H1 (cell line): ENCODE measurements at regions not wholly inside any gene's neighbourhood (a gene's known extent, or its start where the extent isn't known, plus 50 kb on each side); places are given as distances from the start of the nearest gene placed in this dataset.
A peak's percentile ranks its signal among the peaks of the same experiment; 100 is the strongest.

ENCODE experiments used
- CTCF ChIA-PET: fragments of 300-600 bp; sonication (Branson Sonifier 250); formaldehyde crosslinking; loops from one replicate; lab custom pipeline; 2021; ENCODE audit not compliant: partially characterized antibody; lab: Charles Lee
- POLR2A ChIA-PET: fragments of 300-600 bp; sonication (Branson Sonifier 250); formaldehyde crosslinking; loops from one replicate; lab custom pipeline; 2021; ENCODE audit warnings: inconsistent platforms; ENCODE audit not compliant: partially characterized antibody; lab: Charles Lee
- DNase-seq, 2 experiments: peaks; one replicate each; pipeline versions ENCODE4 v3.0.0 to v3.0.0-alpha.2; 2010 to 2022; ENCODE audit warnings: low spot score in 2 of 2, low read depth in 1 of 2, mixed read lengths in 1 of 2
- FAIRE-seq: peaks from 2 replicates; lab custom pipeline; 2011; peaks lifted over from hg19 to GRCh38; lab: Jason Lieb, UNC
- H2AFZ ChIP-seq: 2 replicates; pipeline ENCODE4 v1.8.1; 2012; ENCODE audit warnings: low read length, inconsistent platforms
- H2AK5ac ChIP-seq: 2 replicates; pipeline ENCODE4 v1.6.1; 2013; ENCODE audit warnings: low read depth, low read length
- H2BK120ac ChIP-seq: replicated peaks from 2 replicates; pipeline ENCODE3; 2013; ENCODE audit warnings: low read depth, low read length, inconsistent platforms
- H2BK12ac ChIP-seq: 2 replicates; pipeline ENCODE4 v1.6.1; 2013; ENCODE audit warnings: low read depth, low read length
- H2BK15ac ChIP-seq: 2 replicates; pipeline ENCODE4 v1.6.1; 2013; ENCODE audit warnings: low read length
- H2BK20ac ChIP-seq: 2 replicates; pipeline ENCODE4 v1.6.1; 2013; ENCODE audit warnings: low read length
- H2BK5ac ChIP-seq: 2 replicates; pipeline ENCODE4 v1.6.1; 2013; ENCODE audit warnings: low read depth, low read length
- H3K14ac ChIP-seq: 2 replicates; pipeline ENCODE4 v1.6.1; 2013; ENCODE audit warnings: inconsistent platforms; ENCODE audit not compliant: insufficient read length
- H3K18ac ChIP-seq: 2 replicates; pipeline ENCODE4 v1.6.1; 2013; ENCODE audit warnings: low read length; ENCODE audit errors: extremely low read depth
- H3K23ac ChIP-seq: 2 replicates; pipeline ENCODE4 v1.6.1; 2013; ENCODE audit warnings: inconsistent platforms; ENCODE audit not compliant: insufficient read length
- H3K23me2 ChIP-seq: 2 replicates; pipeline ENCODE4 v1.6.1; 2013; ENCODE audit warnings: low read depth, low read length
- H3K27ac ChIP-seq: 2 replicates; pipeline ENCODE4 v1.6.1; 2011; ENCODE audit warnings: low read depth, low read length, inconsistent platforms
- H3K27me3 ChIP-seq, 4 experiments: replicated peaks in 1 of 4; 1 replicate in 1 of 4; 2 replicates in 3 of 4; pipeline versions ENCODE4 v1.6.1 to v1.8.1; 2011 to 2013; ENCODE audit warnings: low read length in 3 of 4, mild to moderate bottlenecking in 3 of 4, inconsistent platforms in 2 of 4, mixed read lengths in 2 of 4, moderate library complexity in 1 of 4; ENCODE audit not compliant: control insufficient read depth in 3 of 4, insufficient read depth in 3 of 4; ENCODE audit errors: extremely low read depth in 1 of 4
- H3K36me3 ChIP-seq, 4 experiments: 2 replicates each; pipeline versions ENCODE4 v1.6.1 to v1.8.1; 2011 to 2013; ENCODE audit warnings: mild to moderate bottlenecking in 4 of 4, low read length in 3 of 4, moderate library complexity in 2 of 4, control low read depth in 1 of 4, inconsistent platforms in 1 of 4; ENCODE audit not compliant: insufficient read depth in 4 of 4, control insufficient read depth in 2 of 4
- H3K4ac ChIP-seq: replicated peaks from 2 replicates; pipeline ENCODE3; 2013; ENCODE audit warnings: low read length, low read depth, mixed read lengths, inconsistent platforms; ENCODE audit not compliant: insufficient read length
- H3K4me1 ChIP-seq, 4 experiments: replicated peaks in 1 of 4; 1 replicate in 1 of 4; 2 replicates in 3 of 4; pipeline versions ENCODE4 v1.6.1 to v1.8.1; 2011 to 2013; ENCODE audit warnings: low read length in 3 of 4, inconsistent platforms in 2 of 4, mixed read lengths in 1 of 4; ENCODE audit not compliant: insufficient read depth in 4 of 4, control insufficient read depth in 3 of 4
- H3K4me2 ChIP-seq, 2 experiments: 2 replicates each; pipeline versions ENCODE4 v1.6.1 to v1.8.1; 2011 to 2013; ENCODE audit warnings: low read depth in 2 of 2, low read length in 2 of 2, control low read depth in 1 of 2, inconsistent platforms in 1 of 2, mild to moderate bottlenecking in 1 of 2; ENCODE audit not compliant: insufficient read depth in 1 of 2
- H3K4me3 ChIP-seq, 4 experiments: fragments of 200-600, 300-600 bp in 1 of 4; sonication (generic), shearing (Covaris generic), sonication (Bioruptor Twin) in 1 of 4; 2 replicates each; pipeline versions ENCODE4 v1.5.1 to v1.8.1; 2011 to 2016; ENCODE audit warnings: low read length in 4 of 4, low read depth in 3 of 4, control low read depth in 2 of 4, inconsistent platforms in 2 of 4, mild to moderate bottlenecking in 2 of 4, mixed read lengths in 1 of 4, moderate library complexity in 1 of 4; ENCODE audit not compliant: insufficient read depth in 2 of 4; ENCODE audit errors: extremely low read depth in 1 of 4
- H3K56ac ChIP-seq: replicated peaks from 2 replicates; pipeline ENCODE3; 2013; ENCODE audit warnings: low read depth, mild to moderate bottlenecking, mixed read lengths, low read length, inconsistent platforms; ENCODE audit not compliant: insufficient read length
- H3K79me1 ChIP-seq: 2 replicates; pipeline ENCODE4 v1.6.1; 2013; ENCODE audit warnings: low read depth, low read length, control low read depth
- H3K79me2 ChIP-seq, 2 experiments: 2 replicates each; pipeline versions ENCODE4 v1.6.1 to v1.8.1; 2012 to 2013; ENCODE audit warnings: low read length in 2 of 2, mild to moderate bottlenecking in 2 of 2, inconsistent platforms in 1 of 2; ENCODE audit not compliant: insufficient read depth in 2 of 2, control insufficient read depth in 1 of 2
- H3K9ac ChIP-seq, 4 experiments: replicated peaks in 1 of 4; 1 replicate in 1 of 4; 2 replicates in 3 of 4; pipeline versions ENCODE4 v1.6.1 to v1.8.1; 2011 to 2013; ENCODE audit warnings: low read depth in 3 of 4, low read length in 3 of 4, control low read depth in 2 of 4, mild to moderate bottlenecking in 2 of 4, moderate library complexity in 2 of 4, inconsistent platforms in 1 of 4; ENCODE audit errors: extremely low read depth in 1 of 4
- H3K9me3 ChIP-seq, 2 experiments: 2 replicates each; pipeline versions ENCODE4 v1.6.1 to v1.8.1; 2012 to 2013; ENCODE audit warnings: mild to moderate bottlenecking in 2 of 2, moderate library complexity in 2 of 2, control low read depth in 1 of 2, inconsistent platforms in 1 of 2, low read depth in 1 of 2, low read length in 1 of 2, mixed read lengths in 1 of 2; ENCODE audit not compliant: insufficient read depth in 2 of 2
- H4K20me1 ChIP-seq, 2 experiments: replicated peaks in 1 of 2; 2 replicates each; pipeline versions ENCODE3 to v1.8.1; 2011 to 2013; ENCODE audit warnings: inconsistent platforms in 2 of 2, low read length in 2 of 2, mild to moderate bottlenecking in 1 of 2; ENCODE audit not compliant: insufficient read depth in 2 of 2, control insufficient read depth in 1 of 2
- H4K5ac ChIP-seq: 2 replicates; pipeline ENCODE4 v1.6.1; 2013; ENCODE audit warnings: low read length, low read depth, mixed read lengths, inconsistent platforms; ENCODE audit not compliant: insufficient read length
- H4K8ac ChIP-seq: 2 replicates; pipeline ENCODE4 v1.8.0; 2013; ENCODE audit warnings: mild to moderate bottlenecking, moderate library complexity, low read length, inconsistent platforms; ENCODE audit not compliant: insufficient read depth; ENCODE audit errors: extremely low read depth
- H4K91ac ChIP-seq: replicated peaks from 2 replicates; pipeline ENCODE3; 2013; ENCODE audit warnings: low read length, mixed read lengths, inconsistent platforms; ENCODE audit not compliant: insufficient read length
- HDAC2 ChIP-seq, 2 experiments: fragments of 300-600 bp in 1 of 2; sonication (generic) in 1 of 2; IDR thresholded peaks; 2 replicates each; pipeline ENCODE4 v1.6.1; 2011 to 2012; ENCODE audit warnings: low read depth in 2 of 2, low read length in 2 of 2, mild to moderate bottlenecking in 2 of 2, moderate library complexity in 2 of 2, borderline replicate concordance in 1 of 2, inconsistent platforms in 1 of 2
- WGBS, 2 experiments: shearing (Covaris generic) in 1 of 2; methylation state at CpG; one replicate each; pipeline versions ENCODE4 v1.1.6 to v1.1.7; 2013 to 2015; ENCODE audit warnings: low lambda C conversion rate in 2 of 2, mixed read lengths in 2 of 2, inconsistent platforms in 1 of 2, low coverage in 1 of 2, missing lambda C conversion rate in 1 of 2; ENCODE audit not compliant: insufficient replicate concordance in 2 of 2, insufficient coverage in 1 of 2, insufficient read length in 1 of 2; ENCODE audit errors: extremely low coverage in 1 of 2, missing lambda C conversion rate in 1 of 2; 5-methylcytosine and 5-hydroxymethylcytosine counted together
- TF ChIP-seq, protein P1 (sequence below), 3 experiments: IDR thresholded peaks; 1 replicate in 2 of 3; 2 replicates in 1 of 3; pipeline versions ENCODE4 v1.5.1 to v1.6.1; 2011; ENCODE audit warnings: low read length in 3 of 3, mild to moderate bottlenecking in 3 of 3, inconsistent platforms in 2 of 3, low read depth in 1 of 3, moderate library complexity in 1 of 3; ENCODE audit not compliant: insufficient read depth in 1 of 3; ENCODE audit errors: control extremely low read depth in 1 of 3

DNA sequence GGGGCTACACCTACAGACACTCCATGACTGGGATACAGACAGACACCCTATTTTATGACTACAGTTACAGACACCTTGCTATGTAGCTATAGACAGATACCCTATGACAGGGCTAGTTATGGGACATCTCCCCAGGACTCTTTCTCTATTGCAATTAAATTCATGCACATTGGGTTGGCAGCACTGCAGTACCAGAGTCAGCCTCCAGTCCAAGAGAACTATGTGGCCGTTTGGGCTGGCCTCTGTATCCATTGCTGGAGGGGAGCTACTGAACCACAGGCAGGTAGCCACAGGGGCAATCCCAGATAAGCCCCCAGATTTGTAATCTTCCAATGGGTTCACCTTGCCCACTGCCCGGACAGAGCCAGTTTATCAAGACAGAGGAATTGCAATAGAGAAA is 108.4 kb upstream of the SPATA16 start:
- H2BK20ac ChIP-seq, result no peak overlapping the region
- no peak overlapping the region for H3K9ac ChIP-seq
- H4K5ac ChIP-seq, result no peak overlapping the region
- no peak overlapping the region for H3K4me3 ChIP-seq
- no peak overlapping the region for H3K27ac ChIP-seq
- FAIRE-seq (no peak), DNase-seq (no peak)
- POLR2A ChIA-PET, result no interaction called here
- H3K14ac ChIP-seq, result no peak overlapping the region
- H2BK120ac ChIP-seq, result no peak overlapping the region
- no peaks in the 10 kb centered on the region for H3K23me2 ChIP-seq
- no peaks in the 10 kb centered on the region for H3K36me3 ChIP-seq
- H2BK12ac ChIP-seq, result no peak overlapping the region
- H3K4ac ChIP-seq, result no peak overlapping the region
- H3K79me1 ChIP-seq, result no peaks in the 10 kb centered on the region
- no peak overlapping the region for H4K8ac ChIP-seq
- 76% methylated on average over 2 of the region's 2 CpGs; no CpG with 5 or more reads in 1 of the 2 experiments for WGBS, 2 experiments
- no peak overlapping the region for H3K56ac ChIP-seq
- no peaks in the 10 kb centered on the region for H3K79me2 ChIP-seq
- TF ChIP-seq, protein P1, sequence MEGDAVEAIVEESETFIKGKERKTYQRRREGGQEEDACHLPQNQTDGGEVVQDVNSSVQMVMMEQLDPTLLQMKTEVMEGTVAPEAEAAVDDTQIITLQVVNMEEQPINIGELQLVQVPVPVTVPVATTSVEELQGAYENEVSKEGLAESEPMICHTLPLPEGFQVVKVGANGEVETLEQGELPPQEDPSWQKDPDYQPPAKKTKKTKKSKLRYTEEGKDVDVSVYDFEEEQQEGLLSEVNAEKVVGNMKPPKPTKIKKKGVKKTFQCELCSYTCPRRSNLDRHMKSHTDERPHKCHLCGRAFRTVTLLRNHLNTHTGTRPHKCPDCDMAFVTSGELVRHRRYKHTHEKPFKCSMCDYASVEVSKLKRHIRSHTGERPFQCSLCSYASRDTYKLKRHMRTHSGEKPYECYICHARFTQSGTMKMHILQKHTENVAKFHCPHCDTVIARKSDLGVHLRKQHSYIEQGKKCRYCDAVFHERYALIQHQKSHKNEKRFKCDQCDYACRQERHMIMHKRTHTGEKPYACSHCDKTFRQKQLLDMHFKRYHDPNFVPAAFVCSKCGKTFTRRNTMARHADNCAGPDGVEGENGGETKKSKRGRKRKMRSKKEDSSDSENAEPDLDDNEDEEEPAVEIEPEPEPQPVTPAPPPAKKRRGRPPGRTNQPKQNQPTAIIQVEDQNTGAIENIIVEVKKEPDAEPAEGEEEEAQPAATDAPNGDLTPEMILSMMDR (IDR thresholded peaks at IDR 0.05; ENCODE audit: control extremely low read depth in 1 of 3, insufficient read depth in 1 of 3, low read depth in 1 of 3, low read length in 3 of 3), result peak in 1 of 3 experiments; percentile 5; a peak in 1 of 4 replicates
- TF ChIP-seq HDAC2 (IDR thresholded peaks at IDR 0.05; ENCODE audit: borderline replicate concordance in 1 of 2, low read depth in 2 of 2, low read length in 2 of 2), result no peak
- TF ChIP-seq, all 59 proteins: peak for 1
- Histone ChIP-seq H3K4me1 (0 out of 7 replicates have a peak, but pooled peaks cover 0 to 4% (median 0%) of the 10 kb centered on the region in 4 experiments), H4K20me1 (no peaks in the 10 kb centered on the region), H2BK5ac (no peak overlapping the region), H4K91ac (no peak overlapping the region), H2BK15ac (no peak overlapping the region), H2AK5ac (no peak overlapping the region), H3K27me3 (no peaks in the 10 kb centered on the region; a peak in 1 of 7 replicates), H2AFZ (no peak overlapping the region), H3K4me2 (no peak overlapping the region), H3K18ac (no peak overlapping the region), H3K23ac (no peak overlapping the region), H3K9me3 (0 out of 4 replicates have a peak, but pooled peaks cover 0 to 3% of the 10 kb centered on the region in 2 experiments)
- CTCF ChIA-PET, result interaction anchor here (0.6 to 1.3 kb wide), 3 partner anchors 7 to 15 kb away, joined by 3 to 5 read pairs (median 3); no protein-coding TSS in a partner anchor
